Keratinocyte (primary cell): ENCODE measurements at regions not wholly inside any gene's neighbourhood (a gene's known extent, or its start where the extent isn't known, plus 50 kb on each side); places are given as distances from the start of the nearest gene placed in this dataset.

Experiments
- DNase-seq: peaks from one replicate; pipeline ENCODE4 v3.0.0-alpha.2; 2011; ENCODE audit warnings: low read depth, missing footprints, low spot score
- FAIRE-seq: peaks from 2 replicates; lab custom pipeline; 2011; peaks lifted over from hg19 to GRCh38; lab: Jason Lieb, UNC
- H2AFZ ChIP-seq: 2 replicates; pipeline ENCODE4 v1.6.0; 2012; ENCODE audit warnings: low read length, control low read depth, inconsistent platforms; ENCODE audit not compliant: control insufficient read depth
- H3K27ac ChIP-seq: 2 replicates; pipeline ENCODE4 v1.5.1; 2011; ENCODE audit warnings: low read length; ENCODE audit not compliant: control insufficient read depth, insufficient read depth
- H3K27me3 ChIP-seq: 3 replicates; pipeline ENCODE4 v1.6.0; 2011; ENCODE audit warnings: low read length; ENCODE audit not compliant: control insufficient read depth, insufficient read depth; ENCODE audit errors: extremely low read depth
- H3K36me3 ChIP-seq, 2 experiments: 2 replicates in 1 of 2; 3 replicates in 1 of 2; pipeline ENCODE4 v1.5.1; 2011; ENCODE audit warnings: low read length in 2 of 2, mild to moderate bottlenecking in 1 of 2; ENCODE audit not compliant: control insufficient read depth in 2 of 2, insufficient read depth in 2 of 2; ENCODE audit errors: extremely low read depth in 1 of 2
- H3K4me1 ChIP-seq: 3 replicates; pipeline ENCODE4 v1.5.1; 2011; ENCODE audit warnings: low read length; ENCODE audit not compliant: control insufficient read depth, insufficient read depth; ENCODE audit errors: extremely low read depth
- H3K4me2 ChIP-seq: 3 replicates; pipeline ENCODE4 v1.6.0; 2011; ENCODE audit warnings: low read depth, low read length; ENCODE audit not compliant: control insufficient read depth, insufficient read depth; ENCODE audit errors: extremely low read depth
- H3K4me3 ChIP-seq, 3 experiments: fragments of 200-600 bp in 1 of 3; sonication (generic) in 1 of 3; 2 replicates in 2 of 3; 3 replicates in 1 of 3; pipeline ENCODE4 v1.5.1; 2011 to 2016; ENCODE audit warnings: low read length in 3 of 3, mild to moderate bottlenecking in 3 of 3, control low read depth in 2 of 3, inconsistent platforms in 1 of 3, low read depth in 1 of 3, mixed read lengths in 1 of 3, mixed run types in 1 of 3, moderate library complexity in 1 of 3; ENCODE audit not compliant: control insufficient read depth in 2 of 3, insufficient read depth in 2 of 3; ENCODE audit errors: extremely low read depth in 1 of 3
- H3K79me2 ChIP-seq: 2 replicates; pipeline ENCODE4 v1.6.0; 2012; ENCODE audit warnings: low read length; ENCODE audit not compliant: control insufficient read depth, insufficient read depth
- H3K9ac ChIP-seq: 3 replicates; pipeline ENCODE4 v1.6.0; 2011; ENCODE audit warnings: low read length; ENCODE audit not compliant: control insufficient read depth, insufficient read depth; ENCODE audit errors: extremely low read depth
- H3K9me1 ChIP-seq: 3 replicates; pipeline ENCODE4 v1.6.0; 2011; ENCODE audit warnings: low read length; ENCODE audit not compliant: control insufficient read depth, insufficient read depth; ENCODE audit errors: extremely low read depth
- H3K9me3 ChIP-seq: 2 replicates; pipeline ENCODE4 v1.5.1; 2012; ENCODE audit warnings: low read depth, low read length; ENCODE audit not compliant: control insufficient read depth
- H4K20me1 ChIP-seq: 3 replicates; pipeline ENCODE4 v1.6.0; 2011; ENCODE audit warnings: low read length; ENCODE audit not compliant: control insufficient read depth, insufficient read depth; ENCODE audit errors: extremely low read depth
- EZH2 ChIP-seq: IDR thresholded peaks from one replicate; pipeline ENCODE4 v1.6.1; 2012; ENCODE audit warnings: inconsistent platforms, mild to moderate bottlenecking, low read length, moderate library complexity
- dilution Hi-C: fragments of 300-500 bp; cut with MboI; formaldehyde crosslinking; loops from one replicate; pipeline ENCODE4 v1.7.0; 2020; ENCODE audit warnings: low sequenced_read_pairs; ENCODE audit not compliant: extremely low pct_ligation_motif_present
- TF ChIP-seq, protein P1 (sequence below), 3 experiments: IDR thresholded peaks in 1 of 3; conservative IDR thresholded peaks in 1 of 3; optimal IDR thresholded peaks in 1 of 3; 2 replicates in 2 of 3; 3 replicates in 1 of 3; pipeline versions ENCODE3 to v1.5.1; 2011; ENCODE audit warnings: low read length in 3 of 3, mild to moderate bottlenecking in 3 of 3, moderate library complexity in 2 of 3, control low read depth in 1 of 3, inconsistent platforms in 1 of 3; ENCODE audit not compliant: insufficient read depth in 2 of 3; ENCODE audit errors: extremely low read depth in 1 of 3

DNA sequence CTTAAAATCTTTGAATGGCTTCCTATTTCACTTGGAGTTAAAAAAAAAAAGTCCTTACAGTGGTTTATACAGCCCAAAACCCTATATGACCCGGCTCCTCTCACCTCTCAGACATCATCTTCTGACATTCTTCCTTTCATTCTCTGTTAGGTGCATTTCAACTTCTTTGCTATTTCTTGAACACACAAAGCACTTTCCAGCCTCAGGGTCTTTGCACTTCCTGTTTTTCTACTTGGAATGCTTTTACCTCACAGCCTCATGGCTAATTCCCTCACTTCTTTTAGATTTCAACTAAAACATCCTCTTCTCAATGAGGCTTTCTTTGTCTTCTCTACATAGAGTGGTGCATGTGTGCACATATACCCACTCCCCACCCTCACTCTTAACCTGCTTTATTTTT is 91.0 kb upstream of the MB21D2 start:
- Histone ChIP-seq H3K9ac (no peak overlapping the region), H3K27ac (no peak overlapping the region), H3K4me3 (no peak overlapping the region), H3K9me3 (peaks cover 3% of the 10 kb centered on the region), H3K9me1 (no peaks in the 10 kb centered on the region), H3K27me3 (no peaks in the 10 kb centered on the region), H3K36me3 (no peaks in the 10 kb centered on the region), H4K20me1 (no peaks in the 10 kb centered on the region), H3K4me2 (no peak overlapping the region), H3K79me2 (no peaks in the 10 kb centered on the region), H2AFZ (no peak overlapping the region), H3K4me1 (no peaks in the 10 kb centered on the region)
- dilution Hi-C loops = no loop called here
- FAIRE-seq = no peak
- TF ChIP-seq EZH2 = no peak
- TF ChIP-seq, protein P1, sequence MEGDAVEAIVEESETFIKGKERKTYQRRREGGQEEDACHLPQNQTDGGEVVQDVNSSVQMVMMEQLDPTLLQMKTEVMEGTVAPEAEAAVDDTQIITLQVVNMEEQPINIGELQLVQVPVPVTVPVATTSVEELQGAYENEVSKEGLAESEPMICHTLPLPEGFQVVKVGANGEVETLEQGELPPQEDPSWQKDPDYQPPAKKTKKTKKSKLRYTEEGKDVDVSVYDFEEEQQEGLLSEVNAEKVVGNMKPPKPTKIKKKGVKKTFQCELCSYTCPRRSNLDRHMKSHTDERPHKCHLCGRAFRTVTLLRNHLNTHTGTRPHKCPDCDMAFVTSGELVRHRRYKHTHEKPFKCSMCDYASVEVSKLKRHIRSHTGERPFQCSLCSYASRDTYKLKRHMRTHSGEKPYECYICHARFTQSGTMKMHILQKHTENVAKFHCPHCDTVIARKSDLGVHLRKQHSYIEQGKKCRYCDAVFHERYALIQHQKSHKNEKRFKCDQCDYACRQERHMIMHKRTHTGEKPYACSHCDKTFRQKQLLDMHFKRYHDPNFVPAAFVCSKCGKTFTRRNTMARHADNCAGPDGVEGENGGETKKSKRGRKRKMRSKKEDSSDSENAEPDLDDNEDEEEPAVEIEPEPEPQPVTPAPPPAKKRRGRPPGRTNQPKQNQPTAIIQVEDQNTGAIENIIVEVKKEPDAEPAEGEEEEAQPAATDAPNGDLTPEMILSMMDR (optimal IDR thresholded peaks at IDR 0.05 in 1 of 3, IDR thresholded peaks at IDR 0.05 in 1 of 3, conservative IDR thresholded peaks at IDR 0.05 in 1 of 3; ENCODE audit: extremely low read depth in 1 of 3, insufficient read depth in 2 of 3, low read length in 3 of 3) = no peak
- DNase-seq = no peak

DNA sequence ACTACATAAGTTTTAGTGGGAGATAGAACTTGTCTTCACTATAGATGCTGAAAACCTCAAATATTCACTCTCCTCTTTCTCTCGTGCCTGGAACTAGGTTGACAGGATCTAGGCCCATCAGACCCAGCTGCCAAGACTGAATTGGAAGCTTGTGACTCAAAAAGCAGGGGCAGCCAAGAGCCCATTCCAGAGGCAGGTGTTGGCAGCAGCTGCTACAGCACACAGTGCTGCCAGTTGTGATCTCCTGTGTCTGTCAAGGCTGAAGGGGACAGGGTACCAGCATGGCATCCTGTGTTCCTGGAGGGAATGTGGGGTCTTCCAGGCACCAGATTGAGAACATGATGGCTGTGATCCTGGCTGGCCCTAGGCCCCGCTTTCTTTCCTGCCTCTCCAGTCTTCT is 92.5 kb upstream of the MB21D2 start:
- H3K9ac ChIP-seq = no peak overlapping the region

More for the DNA sequence above, 92.5 kb upstream of the MB21D2 start:
- Histone ChIP-seq H2AFZ (no peak overlapping the region), H3K4me3 (no peak overlapping the region), H3K27ac (no peak overlapping the region), H3K27me3 (no peaks in the 10 kb centered on the region), H3K4me1 (no peaks in the 10 kb centered on the region), H3K36me3 (no peaks in the 10 kb centered on the region), H3K4me2 (no peak overlapping the region), H3K9me3 (peaks cover 3% of the 10 kb centered on the region), H3K79me2 (no peaks in the 10 kb centered on the region), H4K20me1 (no peaks in the 10 kb centered on the region), H3K9me1 (no peaks in the 10 kb centered on the region)
- FAIRE-seq = no peak
- TF ChIP-seq EZH2 = no peak
- TF ChIP-seq, protein P1 (optimal IDR thresholded peaks at IDR 0.05 in 1 of 3, IDR thresholded peaks at IDR 0.05 in 1 of 3, conservative IDR thresholded peaks at IDR 0.05 in 1 of 3; ENCODE audit: extremely low read depth in 1 of 3, insufficient read depth in 2 of 3, low read length in 3 of 3) = no peak
- dilution Hi-C loops = no loop called here
- no peak for DNase-seq
